WTC11 (cell line): ENCODE measurements at regions not wholly inside any gene's neighbourhood (a gene's known extent, or its start where the extent isn't known, plus 50 kb on each side); places are given as distances from the start of the nearest gene placed in this dataset.
"Not testable (repeated sequence)": the region's sequence is repeated elsewhere in the genome, so short reads cannot be mapped to it uniquely, and the experiment has no call there.

Experiments
- ATAC-seq: fragments of 200-7000 bp; cut with Tn5 transposase; 2 replicates; pipeline ENCODE4 v1.10.0; 2021; ENCODE audit warnings: mild to moderate bottlenecking, moderate library complexity
- CTCF ChIA-PET: fragments of 300-600 bp; sonication (Branson Sonifier 250); formaldehyde crosslinking; loops from one replicate; lab custom pipeline; 2021; ENCODE audit warnings: antibody characterized with exemption; lab: Charles Lee
- POLR2A ChIA-PET: fragments of 350-600 bp; sonication (Branson Sonifier 250); formaldehyde crosslinking; loops from one replicate; lab custom pipeline; 2021; ENCODE audit warnings: antibody characterized with exemption; lab: Charles Lee
- DNase-seq: peaks from one replicate; pipeline ENCODE4 v3.0.0; 2021; ENCODE audit warnings: low spot score
- H3K27ac Mint-ChIP-seq: 2 replicates; pipeline ENCODE4 v1.8.0; 2021; ENCODE audit warnings: mixed read lengths
- H3K27me3 Mint-ChIP-seq: 2 replicates; pipeline ENCODE4 v1.8.0; 2021; ENCODE audit warnings: low read depth, mild to moderate bottlenecking, moderate library complexity, mixed read lengths
- H3K36me3 Mint-ChIP-seq: 2 replicates; pipeline ENCODE4 v1.8.0; 2021; ENCODE audit warnings: mixed read lengths
- H3K4me1 Mint-ChIP-seq: 2 replicates; pipeline ENCODE4 v1.8.0; 2022; ENCODE audit warnings: mixed read lengths
- H3K4me3 Mint-ChIP-seq: 2 replicates; pipeline ENCODE4 v1.8.0; 2021; ENCODE audit warnings: mild to moderate bottlenecking, moderate library complexity, mixed read lengths
- H3K9me3 Mint-ChIP-seq: 2 replicates; pipeline ENCODE4 v1.8.0; 2021; ENCODE audit warnings: mixed read lengths
- ATF2 ChIP-seq: sonication (generic); formaldehyde crosslinking; IDR thresholded peaks from 2 replicates; pipeline ENCODE4 v1.8.1; 2022; ENCODE audit warnings: low read depth, missing genetic modification reagents, borderline replicate concordance
- CBFB ChIP-seq: sonication (generic); formaldehyde crosslinking; IDR thresholded peaks from 2 replicates; pipeline ENCODE4 v1.8.1; 2022; ENCODE audit warnings: mild to moderate bottlenecking, low read depth, missing genetic modification reagents
- CDX4 ChIP-seq: fragments of 250-450 bp; sonication (Bioruptor Pico); IDR thresholded peaks from 2 replicates; pipeline ENCODE4 v1.9.0; 2021; ENCODE audit warnings: moderate library complexity, mild to moderate bottlenecking, inconsistent platforms, borderline replicate concordance
- E2F4 ChIP-seq: sonication (generic); formaldehyde crosslinking; IDR thresholded peaks from 2 replicates; pipeline ENCODE4 v1.8.1; 2022; ENCODE audit warnings: low read depth, mild to moderate bottlenecking, moderate library complexity, missing genetic modification reagents, borderline replicate concordance
- E2F5 ChIP-seq: sonication (generic); formaldehyde crosslinking; IDR thresholded peaks from 2 replicates; pipeline ENCODE4 v1.8.1; 2022; ENCODE audit warnings: mild to moderate bottlenecking, moderate library complexity, missing genetic modification reagents
- FOXK1 ChIP-seq: sonication (generic); formaldehyde crosslinking; IDR thresholded peaks from 2 replicates; pipeline ENCODE4 v1.8.0; 2022; ENCODE audit warnings: mild to moderate bottlenecking, moderate library complexity, missing genetic modification reagents
- FOXP4 ChIP-seq: sonication (generic); formaldehyde crosslinking; IDR thresholded peaks from 2 replicates; pipeline ENCODE4 v1.8.0; 2022; ENCODE audit warnings: mild to moderate bottlenecking, missing genetic modification reagents
- NFYB ChIP-seq: sonication (generic); formaldehyde crosslinking; conservative IDR thresholded peaks from 2 replicates; pipeline ENCODE4 v1.8.0; 2022; ENCODE audit warnings: low read depth, missing genetic modification reagents
- PRRX2 ChIP-seq: fragments of 250-450 bp; sonication (Bioruptor Pico); IDR thresholded peaks from 2 replicates; pipeline ENCODE4 v1.8.0; 2021; ENCODE audit warnings: mild to moderate bottlenecking
- USF2 ChIP-seq: sonication (generic); formaldehyde crosslinking; IDR thresholded peaks from 2 replicates; pipeline ENCODE4 v1.8.1; 2023; ENCODE audit warnings: mild to moderate bottlenecking, missing genetic modification reagents, moderate library complexity
- ZBTB43 ChIP-seq: sonication (generic); formaldehyde crosslinking; IDR thresholded peaks from 2 replicates; pipeline ENCODE4 v1.8.1; 2023; ENCODE audit warnings: mild to moderate bottlenecking, missing genetic modification reagents
- ZNF232 ChIP-seq: sonication (generic); formaldehyde crosslinking; IDR thresholded peaks from 2 replicates; pipeline ENCODE4 v1.8.0; 2022; ENCODE audit warnings: mild to moderate bottlenecking, missing genetic modification reagents
- ZNF281 ChIP-seq: sonication (generic); formaldehyde crosslinking; IDR thresholded peaks from 2 replicates; pipeline ENCODE4 v1.8.0; 2023; ENCODE audit warnings: mild to moderate bottlenecking, missing genetic modification reagents
- ZNF396 ChIP-seq: fragments of 250-450 bp; sonication (Bioruptor Pico); IDR thresholded peaks from 2 replicates; pipeline ENCODE4 v1.8.0; 2021; ENCODE audit warnings: mild to moderate bottlenecking, moderate library complexity, borderline replicate concordance
- ZNF416 ChIP-seq: fragments of 250-450 bp; sonication (Bioruptor Pico); IDR thresholded peaks from 2 replicates; pipeline ENCODE4 v1.9.0; 2021; ENCODE audit warnings: mild to moderate bottlenecking, inconsistent platforms

- TF ChIP-seq FOXP4: no peak
- no peak for TF ChIP-seq ZNF281 (CRISPR knock-in tag)
- no peak for TF ChIP-seq NFYB (CRISPR knock-in tag)
- no peak for TF ChIP-seq FOXK1 (CRISPR knock-in tag)
- no peak for TF ChIP-seq USF2 (CRISPR knock-in tag)
- TF ChIP-seq, all 79 proteins: peak for 0
Observed at GRCh38 chr13:67390462-67391086, 160.4 kb upstream of the PCDH9 start (continued).

- H3K36me3 Mint-ChIP-seq: no peaks in the 10 kb centered on the region
- ATAC-seq: no peak
- H3K27me3 Mint-ChIP-seq: no peaks in the 10 kb centered on the region
- ChIA-PET POLR2A (no interaction called here), CTCF (no interaction called here)
- no peak overlapping the region for H3K27ac Mint-ChIP-seq
- no peak for TF ChIP-seq ATF2 (CRISPR knock-in tag)
- no peak for TF ChIP-seq ZBTB43 (CRISPR knock-in tag)
- no peak for TF ChIP-seq ZNF281 (CRISPR knock-in tag)
- TF ChIP-seq CDX4 (CRISPR knock-in tag): no peak
- TF ChIP-seq ZNF232 (CRISPR knock-in tag): no peak
- TF ChIP-seq E2F5 (CRISPR knock-in tag): no peak
- no peak for TF ChIP-seq PRRX2 (CRISPR knock-in tag)
- TF ChIP-seq ZNF416 (CRISPR knock-in tag): no peak
- TF ChIP-seq ZNF396 (CRISPR knock-in tag): no peak
- TF ChIP-seq CBFB: no peak
- TF ChIP-seq E2F4: no peak
- TF ChIP-seq, all 79 proteins: peak for 0
- Mint-ChIP-seq H3K4me3 (no peak overlapping the region), H3K4me1 (no peaks in the 10 kb centered on the region), H3K9me3 (peaks cover 6% of the 10 kb centered on the region)
- DNase-seq: no peak
Observed at GRCh38 chr13:67389171-67389570, 159.0 kb upstream of the PCDH9 start.

- H3K36me3 Mint-ChIP-seq, POLR2A ChIA-PET, H3K27me3 Mint-ChIP-seq, H3K9me3 Mint-ChIP-seq, H3K4me3 Mint-ChIP-seq, DNase-seq: not testable (repeated sequence)
- ATAC-seq: peak; percentile 47
- peak overlapping the region; percentile 39; the same call in 1 of the 2 replicates for H3K27ac Mint-ChIP-seq
- CTCF ChIA-PET: interaction anchor here (1.3 kb wide), 1 partner anchor 33 kb away, joined by 4 read pairs; no protein-coding TSS in a partner anchor
- peaks cover 25% of the 10 kb centered on the region for H3K4me1 Mint-ChIP-seq
Observed at GRCh38 chr13:67383109-67383757, 153.1 kb upstream of the PCDH9 start.
